GM20000 (cell line): ENCODE measurements at regions not wholly inside any gene's neighbourhood (a gene's known extent, or its start where the extent isn't known, plus 50 kb on each side); places are given as distances from the start of the nearest gene placed in this dataset.

Source experiments
- DNase-seq: peaks from one replicate; pipeline ENCODE4 v3.0.0; 2012; ENCODE audit warnings: low spot score
- CTCF ChIP-seq: IDR thresholded peaks from 2 replicates; pipeline ENCODE4 v1.5.1; 2012; ENCODE audit warnings: mild to moderate bottlenecking, control low read depth; ENCODE audit errors: extremely low read depth, missing control alignments

GRCh38 chr3:78178740-78179363 is 1139.0 kb downstream of the ROBO2 start:
- DNase-seq = no peak
- no peak for TF ChIP-seq CTCF

GRCh38 chr3:78183906-78184599 is 1144.2 kb downstream of the ROBO2 start:
- TF ChIP-seq CTCF = no peak
- no peak for DNase-seq

- no peak for TF ChIP-seq CTCF
- no peak for DNase-seq
Observed at GRCh38 chr3:78186404-78186803, 1146.5 kb downstream of the ROBO2 start.

GRCh38 chr3:78201091-78201490 is 1161.2 kb downstream of the ROBO2 start:
- no peak for TF ChIP-seq CTCF
- DNase-seq = no peak

GRCh38 chr3:78204977-78205376 is 1165.1 kb downstream of the ROBO2 start:
- TF ChIP-seq CTCF = no peak
- DNase-seq = no peak

GRCh38 chr3:78221300-78221699 is 1181.4 kb downstream of the ROBO2 start:
- TF ChIP-seq CTCF = no peak
- no peak for DNase-seq

- no peak for TF ChIP-seq CTCF
- DNase-seq = no peak
Observed at GRCh38 chr3:78221796-78222195, 1181.9 kb downstream of the ROBO2 start.
